Body of pancreas (tissue), 4 donors: ENCODE measurements at regions not wholly inside any gene's neighbourhood (a gene's known extent, or its start where the extent isn't known, plus 50 kb on each side); places are given as distances from the start of the nearest gene placed in this dataset.

ENCODE experiments used
- ATAC-seq: fragments of 150-250 bp; one replicate; pipeline ENCODE4 v1.9.1; 2016
- DNase-seq, 4 donors: peaks; one replicate each; pipeline ENCODE4 v3.0.0-alpha.2; 2019
- H3K27ac ChIP-seq, 4 donors: fragments of 200-600 bp; sonication (generic); 1 replicate in 3 of 4; 2 replicates in 1 of 4; pipeline versions ENCODE4 v1.5.1 to v1.6.1; 2016 to 2019; ENCODE audit warnings: mild to moderate bottlenecking in 1 of 4, mixed read lengths in 1 of 4, moderate library complexity in 1 of 4
- H3K27me3 ChIP-seq, 2 donors: fragments of 200-600 bp; sonication (generic); one replicate each; pipeline ENCODE4 v1.6.0; 2016; ENCODE audit warnings: mild to moderate bottlenecking in 1 of 2
- H3K36me3 ChIP-seq, 2 donors: fragments of 200-600 bp; sonication (generic); replicated peaks in 1 of 2; 2 replicates each; pipeline ENCODE4 v1.5.1; 2016; ENCODE audit warnings: low read depth in 2 of 2; ENCODE audit not compliant: insufficient read depth in 1 of 2
- H3K4me1 ChIP-seq: fragments of 200-600 bp; sonication (generic); one replicate; pipeline ENCODE4 v1.6.0; 2016
- H3K4me3 ChIP-seq, 2 donors: fragments of 200-600 bp; sonication (generic); 1 replicate in 1 of 2; 2 replicates in 1 of 2; pipeline ENCODE4 v1.5.1; 2016 to 2019
- H3K9me3 ChIP-seq, 3 donors: fragments of 200-600 bp; sonication (generic); 1 replicate in 2 of 3; 2 replicates in 1 of 3; pipeline ENCODE4 v1.5.1; 2016
- CTCF ChIP-seq, 7 experiments: fragments of 450-650 bp in 4 of 7; fragments of 200-600 bp in 3 of 7; sonication (generic) in 3 of 7; IDR thresholded peaks; one replicate each; pipeline ENCODE4 v1.5.1; 2016 to 2019; ENCODE audit warnings: antibody characterized with exemption in 7 of 7
- POLR2A ChIP-seq, 3 donors: fragments of 450-650 bp; IDR thresholded peaks; one replicate each; pipeline ENCODE4 v1.6.1; 2016; ENCODE audit warnings: antibody characterized with exemption in 3 of 3, mild to moderate bottlenecking in 2 of 3
- WGBS, 2 donors: methylation state at CpG; one replicate each; pipeline ENCODE4 v1.1.5; 2017; 5-methylcytosine and 5-hydroxymethylcytosine counted together
- intact Hi-C: fragments of 100-400 bp; cut with DNase I; formaldehyde crosslinking; loops from one replicate; pipeline ENCODE4 v1.15.1; 2023

GRCh38 chr10:10777279-10777678, 240.4 kb upstream of the CELF2 start:
- Histone ChIP-seq H3K27ac (no peak overlapping the region), H3K4me1 (no peaks in the 10 kb centered on the region), H3K27me3 (no peaks in the 10 kb centered on the region), H3K36me3 (no peaks in the 10 kb centered on the region), H3K9me3 (no peaks in the 10 kb centered on the region), H3K4me3 (no peak overlapping the region)
- 71 to 76% methylated on average over 5 of the region's 5 CpGs for WGBS, 2 donors
- TF ChIP-seq CTCF (IDR thresholded peaks at IDR 0.05) (no peak), POLR2A (IDR thresholded peaks at IDR 0.05) (no peak)
- DNase-seq (no peak), ATAC-seq (no peak)
- intact Hi-C loops = no loop called here

GRCh38 chr10:10777723-10778122, 239.9 kb upstream of the CELF2 start:
- Histone ChIP-seq H3K27me3 (no peaks in the 10 kb centered on the region), H3K4me1 (no peaks in the 10 kb centered on the region), H3K27ac (no peak overlapping the region), H3K4me3 (no peak overlapping the region), H3K9me3 (no peaks in the 10 kb centered on the region), H3K36me3 (no peaks in the 10 kb centered on the region)
- TF ChIP-seq CTCF (IDR thresholded peaks at IDR 0.05) (no peak), POLR2A (IDR thresholded peaks at IDR 0.05) (no peak)
- 45 to 72% methylated on average over 5 of the region's 5 CpGs for WGBS, 2 donors
- DNase-seq (no peak), ATAC-seq (no peak)
- intact Hi-C loops = no loop called here

GRCh38 chr10:10778959-10779358, 238.7 kb upstream of the CELF2 start:
- 67 to 82% methylated on average over 2 of the region's 2 CpGs for WGBS, 2 donors
- ATAC-seq (no peak), DNase-seq (no peak)
- H3K27ac ChIP-seq = no peak overlapping the region
- no peaks in the 10 kb centered on the region for H3K36me3 ChIP-seq
- no peak overlapping the region for H3K4me3 ChIP-seq
- TF ChIP-seq POLR2A (IDR thresholded peaks at IDR 0.05) (no peak), CTCF (IDR thresholded peaks at IDR 0.05) (no peak)
- H3K27me3 ChIP-seq = no peaks in the 10 kb centered on the region
- H3K4me1 ChIP-seq = no peaks in the 10 kb centered on the region
- intact Hi-C loops = no loop called here
- peaks cover 0 to under 1% (median 0%) of the 10 kb centered on the region in 3 donors for H3K9me3 ChIP-seq

- Histone ChIP-seq H3K27ac (no peak overlapping the region), H3K4me1 (no peaks in the 10 kb centered on the region), H3K9me3 (peaks cover 0 to 6% (median 0%) of the 10 kb centered on the region in 3 donors), H3K36me3 (no peaks in the 10 kb centered on the region), H3K4me3 (no peak overlapping the region), H3K27me3 (no peaks in the 10 kb centered on the region)
- DNase-seq = no peak
- 76 to 86% methylated on average over 3 of the region's 3 CpGs for WGBS, 2 donors
- no peak for ATAC-seq
- intact Hi-C loops = no loop called here
- TF ChIP-seq POLR2A (IDR thresholded peaks at IDR 0.05) (no peak), CTCF (IDR thresholded peaks at IDR 0.05) (no peak)
Measured at GRCh38 chr10:10779511-10779910, 238.2 kb upstream of the CELF2 start.

GRCh38 chr10:10780746-10781145, 236.9 kb upstream of the CELF2 start:
- intact Hi-C loops = no loop called here
- DNase-seq (no peak), ATAC-seq (no peak)
- Histone ChIP-seq H3K27me3 (no peaks in the 10 kb centered on the region), H3K9me3 (peaks cover 0 to 6% (median 0%) of the 10 kb centered on the region in 3 donors), H3K4me3 (no peak overlapping the region), H3K27ac (no peak overlapping the region), H3K4me1 (no peaks in the 10 kb centered on the region), H3K36me3 (no peaks in the 10 kb centered on the region)
- 58 to 76% methylated on average over 3 of the region's 3 CpGs for WGBS, 2 donors
- TF ChIP-seq CTCF (IDR thresholded peaks at IDR 0.05) (no peak), POLR2A (IDR thresholded peaks at IDR 0.05) (no peak)
